ENCODE measurements at regions not wholly inside any gene's neighbourhood (a gene's known extent, or its start where the extent isn't known, plus 50 kb on each side); places are given as distances from the start of the nearest gene placed in this dataset.
A peak's percentile ranks its signal among the peaks of the same experiment; 100 is the strongest.

GRCh38 chr18:55064073-55064472 is 104.8 kb upstream of the CCDC68 start:
- no peaks in the 10 kb centered on the region for H3K27me3 Mint-ChIP-seq (ENCODE audit: low read depth, unreplicated experiment)
- H3K36me3 Mint-ChIP-seq (ENCODE audit: low read depth, unreplicated experiment), result no peaks in the 10 kb centered on the region
- DNase-seq (ENCODE audit: low read depth) (no peak), FAIRE-seq (no peak)
- no peak overlapping the region for H2AFZ ChIP-seq (ENCODE audit: low read depth, low read length)
- H3K9me3 Mint-ChIP-seq (ENCODE audit: unreplicated experiment), result no peaks in the 10 kb centered on the region
- H3K4me1 ChIP-seq (ENCODE audit: insufficient read depth, low read length), result no peaks in the 10 kb centered on the region
- H3K27ac ChIP-seq (ENCODE audit: low read depth, low read length), result no peak overlapping the region
- H3K36me3 ChIP-seq (ENCODE audit: insufficient read depth, low read length), result no peaks in the 10 kb centered on the region
- H3K27ac Mint-ChIP-seq (ENCODE audit: unreplicated experiment), result no peak overlapping the region
- no peaks in the 10 kb centered on the region for H3K4me1 Mint-ChIP-seq (ENCODE audit: low read depth, unreplicated experiment)
- H3K4me2 ChIP-seq (ENCODE audit: low read length), result no peak overlapping the region
- no peak overlapping the region for H3K9ac ChIP-seq (ENCODE audit: low read length)
- TF ChIP-seq CTCF (IDR thresholded peaks at IDR 0.05; ENCODE audit: insufficient read depth, low read depth, low read length) (no peak), EZH2 (IDR thresholded peaks at IDR 0.05; ENCODE audit: insufficient read depth, low read length) (no peak)
- H3K4me3 Mint-ChIP-seq (ENCODE audit: unreplicated experiment), result no peak overlapping the region
- no peak overlapping the region for H3K4me3 ChIP-seq (ENCODE audit: insufficient read depth, low read depth, low read length)
- H3K9me3 ChIP-seq (ENCODE audit: insufficient read depth, low read depth, low read length), result no peaks in the 10 kb centered on the region
- no peaks in the 10 kb centered on the region for H4K20me1 ChIP-seq (ENCODE audit: insufficient read depth, low read length)
- no peaks in the 10 kb centered on the region for H3K79me2 ChIP-seq (ENCODE audit: insufficient read depth, low read length)
- H3K27me3 ChIP-seq (ENCODE audit: insufficient read depth, low read length), result no peaks in the 10 kb centered on the region

GRCh38 chr18:55054021-55054990 is 95.0 kb upstream of the CCDC68 start:
- peak overlapping the region; percentile 51 for H3K4me2 ChIP-seq (ENCODE audit: low read length)
- H3K27me3 ChIP-seq (ENCODE audit: insufficient read depth, low read length), result no peaks in the 10 kb centered on the region
- no peak overlapping the region for H3K4me3 Mint-ChIP-seq (ENCODE audit: unreplicated experiment)
- TF ChIP-seq EZH2 (IDR thresholded peaks at IDR 0.05; ENCODE audit: insufficient read depth, low read length) (no peak), CTCF (IDR thresholded peaks at IDR 0.05; ENCODE audit: insufficient read depth, low read depth, low read length) (no peak)
- H3K4me1 Mint-ChIP-seq (ENCODE audit: low read depth, unreplicated experiment), result peaks cover 17% of the 10 kb centered on the region
- H3K36me3 Mint-ChIP-seq (ENCODE audit: low read depth, unreplicated experiment), result no peaks in the 10 kb centered on the region
- H3K9ac ChIP-seq (ENCODE audit: low read length), result no peak overlapping the region
- H2AFZ ChIP-seq (ENCODE audit: low read depth, low read length), result peak overlapping the region; percentile 41
- no peaks in the 10 kb centered on the region for H3K4me1 ChIP-seq (ENCODE audit: insufficient read depth, low read length)
- H3K27me3 Mint-ChIP-seq (ENCODE audit: low read depth, unreplicated experiment), result no peaks in the 10 kb centered on the region
- H3K36me3 ChIP-seq (ENCODE audit: insufficient read depth, low read length), result no peaks in the 10 kb centered on the region
- H3K27ac Mint-ChIP-seq (ENCODE audit: unreplicated experiment), result no peak overlapping the region
- no peak overlapping the region for H3K27ac ChIP-seq (ENCODE audit: low read depth, low read length)
- no peaks in the 10 kb centered on the region for H3K9me3 Mint-ChIP-seq (ENCODE audit: unreplicated experiment)
- H3K9me3 ChIP-seq (ENCODE audit: insufficient read depth, low read depth, low read length), result no peaks in the 10 kb centered on the region
- H3K79me2 ChIP-seq (ENCODE audit: insufficient read depth, low read length), result no peaks in the 10 kb centered on the region
- H3K4me3 ChIP-seq (ENCODE audit: insufficient read depth, low read depth, low read length), result no peak overlapping the region
- DNase-seq (ENCODE audit: low read depth), result peak; percentile 78
- no peaks in the 10 kb centered on the region for H4K20me1 ChIP-seq (ENCODE audit: insufficient read depth, low read length)
- FAIRE-seq, result peak; percentile 50

- peak overlapping the region; percentile 44 for H3K27ac ChIP-seq (ENCODE audit: low read depth, low read length)
- Mint-ChIP-seq H3K27ac (ENCODE audit: unreplicated experiment) (peak overlapping the region; percentile 73), H3K4me3 (ENCODE audit: unreplicated experiment) (no peak overlapping the region), H3K9me3 (ENCODE audit: unreplicated experiment) (no peaks in the 10 kb centered on the region), H3K27me3 (ENCODE audit: low read depth, unreplicated experiment) (no peaks in the 10 kb centered on the region), H3K4me1 (ENCODE audit: low read depth, unreplicated experiment) (peaks cover 23% of the 10 kb centered on the region), H3K36me3 (ENCODE audit: low read depth, unreplicated experiment) (no peaks in the 10 kb centered on the region)
- peak overlapping the region; percentile 31 for H3K4me2 ChIP-seq (ENCODE audit: low read length)
- no peaks in the 10 kb centered on the region for H3K27me3 ChIP-seq (ENCODE audit: insufficient read depth, low read length)
- H2AFZ ChIP-seq (ENCODE audit: low read depth, low read length), result no peak overlapping the region
- H3K79me2 ChIP-seq (ENCODE audit: insufficient read depth, low read length), result no peaks in the 10 kb centered on the region
- no peak overlapping the region for H3K4me3 ChIP-seq (ENCODE audit: insufficient read depth, low read depth, low read length)
- FAIRE-seq (peak; percentile 85), DNase-seq (ENCODE audit: low read depth) (peak; percentile 60)
- no peak for TF ChIP-seq EZH2 (IDR thresholded peaks at IDR 0.05; ENCODE audit: insufficient read depth, low read length)
- TF ChIP-seq CTCF (IDR thresholded peaks at IDR 0.05; ENCODE audit: insufficient read depth, low read depth, low read length), result no peak
- no peak overlapping the region for H3K9ac ChIP-seq (ENCODE audit: low read length)
- H4K20me1 ChIP-seq (ENCODE audit: insufficient read depth, low read length), result no peaks in the 10 kb centered on the region
- H3K9me3 ChIP-seq (ENCODE audit: insufficient read depth, low read depth, low read length), result no peaks in the 10 kb centered on the region
- peaks cover 6% of the 10 kb centered on the region for H3K4me1 ChIP-seq (ENCODE audit: insufficient read depth, low read length)
- no peaks in the 10 kb centered on the region for H3K36me3 ChIP-seq (ENCODE audit: insufficient read depth, low read length)
These were observed 89.6 kb upstream of the CCDC68 start for GRCh38 chr18:55048892-55049291.

Measured in astrocyte (in vitro differentiated cells and primary cell).